H1 (cell line): ENCODE measurements at regions not wholly inside any gene's neighbourhood (a gene's known extent, or its start where the extent isn't known, plus 50 kb on each side); places are given as distances from the start of the nearest gene placed in this dataset.

ENCODE experiments used
- CTCF ChIA-PET: fragments of 300-600 bp; sonication (Branson Sonifier 250); formaldehyde crosslinking; loops from one replicate; lab custom pipeline; 2021; ENCODE audit not compliant: partially characterized antibody; lab: Charles Lee
- POLR2A ChIA-PET: fragments of 300-600 bp; sonication (Branson Sonifier 250); formaldehyde crosslinking; loops from one replicate; lab custom pipeline; 2021; ENCODE audit warnings: inconsistent platforms; ENCODE audit not compliant: partially characterized antibody; lab: Charles Lee
- DNase-seq, 2 experiments: peaks; one replicate each; pipeline versions ENCODE4 v3.0.0 to v3.0.0-alpha.2; 2010 to 2022; ENCODE audit warnings: low spot score in 2 of 2, low read depth in 1 of 2, mixed read lengths in 1 of 2
- FAIRE-seq: peaks from 2 replicates; lab custom pipeline; 2011; peaks lifted over from hg19 to GRCh38; lab: Jason Lieb, UNC
- H2AFZ ChIP-seq: 2 replicates; pipeline ENCODE4 v1.8.1; 2012; ENCODE audit warnings: low read length, inconsistent platforms
- H2AK5ac ChIP-seq: 2 replicates; pipeline ENCODE4 v1.6.1; 2013; ENCODE audit warnings: low read depth, low read length
- H2BK120ac ChIP-seq: replicated peaks from 2 replicates; pipeline ENCODE3; 2013; ENCODE audit warnings: low read depth, low read length, inconsistent platforms
- H2BK12ac ChIP-seq: 2 replicates; pipeline ENCODE4 v1.6.1; 2013; ENCODE audit warnings: low read depth, low read length
- H2BK15ac ChIP-seq: 2 replicates; pipeline ENCODE4 v1.6.1; 2013; ENCODE audit warnings: low read length
- H2BK20ac ChIP-seq: 2 replicates; pipeline ENCODE4 v1.6.1; 2013; ENCODE audit warnings: low read length
- H2BK5ac ChIP-seq: 2 replicates; pipeline ENCODE4 v1.6.1; 2013; ENCODE audit warnings: low read depth, low read length
- H3K14ac ChIP-seq: 2 replicates; pipeline ENCODE4 v1.6.1; 2013; ENCODE audit warnings: inconsistent platforms; ENCODE audit not compliant: insufficient read length
- H3K18ac ChIP-seq: 2 replicates; pipeline ENCODE4 v1.6.1; 2013; ENCODE audit warnings: low read length; ENCODE audit errors: extremely low read depth
- H3K23ac ChIP-seq: 2 replicates; pipeline ENCODE4 v1.6.1; 2013; ENCODE audit warnings: inconsistent platforms; ENCODE audit not compliant: insufficient read length
- H3K23me2 ChIP-seq: 2 replicates; pipeline ENCODE4 v1.6.1; 2013; ENCODE audit warnings: low read depth, low read length
- H3K27ac ChIP-seq: 2 replicates; pipeline ENCODE4 v1.6.1; 2011; ENCODE audit warnings: low read depth, low read length, inconsistent platforms
- H3K27me3 ChIP-seq, 4 experiments: replicated peaks in 1 of 4; 1 replicate in 1 of 4; 2 replicates in 3 of 4; pipeline versions ENCODE4 v1.6.1 to v1.8.1; 2011 to 2013; ENCODE audit warnings: low read length in 3 of 4, mild to moderate bottlenecking in 3 of 4, inconsistent platforms in 2 of 4, mixed read lengths in 2 of 4, moderate library complexity in 1 of 4; ENCODE audit not compliant: control insufficient read depth in 3 of 4, insufficient read depth in 3 of 4; ENCODE audit errors: extremely low read depth in 1 of 4
- H3K36me3 ChIP-seq, 4 experiments: 2 replicates each; pipeline versions ENCODE4 v1.6.1 to v1.8.1; 2011 to 2013; ENCODE audit warnings: mild to moderate bottlenecking in 4 of 4, low read length in 3 of 4, moderate library complexity in 2 of 4, control low read depth in 1 of 4, inconsistent platforms in 1 of 4; ENCODE audit not compliant: insufficient read depth in 4 of 4, control insufficient read depth in 2 of 4
- H3K4ac ChIP-seq: replicated peaks from 2 replicates; pipeline ENCODE3; 2013; ENCODE audit warnings: low read length, low read depth, mixed read lengths, inconsistent platforms; ENCODE audit not compliant: insufficient read length
- H3K4me1 ChIP-seq, 4 experiments: replicated peaks in 1 of 4; 1 replicate in 1 of 4; 2 replicates in 3 of 4; pipeline versions ENCODE4 v1.6.1 to v1.8.1; 2011 to 2013; ENCODE audit warnings: low read length in 3 of 4, inconsistent platforms in 2 of 4, mixed read lengths in 1 of 4; ENCODE audit not compliant: insufficient read depth in 4 of 4, control insufficient read depth in 3 of 4
- H3K4me2 ChIP-seq, 2 experiments: 2 replicates each; pipeline versions ENCODE4 v1.6.1 to v1.8.1; 2011 to 2013; ENCODE audit warnings: low read depth in 2 of 2, low read length in 2 of 2, control low read depth in 1 of 2, inconsistent platforms in 1 of 2, mild to moderate bottlenecking in 1 of 2; ENCODE audit not compliant: insufficient read depth in 1 of 2
- H3K4me3 ChIP-seq, 4 experiments: fragments of 200-600, 300-600 bp in 1 of 4; sonication (generic), shearing (Covaris generic), sonication (Bioruptor Twin) in 1 of 4; 2 replicates each; pipeline versions ENCODE4 v1.5.1 to v1.8.1; 2011 to 2016; ENCODE audit warnings: low read length in 4 of 4, low read depth in 3 of 4, control low read depth in 2 of 4, inconsistent platforms in 2 of 4, mild to moderate bottlenecking in 2 of 4, mixed read lengths in 1 of 4, moderate library complexity in 1 of 4; ENCODE audit not compliant: insufficient read depth in 2 of 4; ENCODE audit errors: extremely low read depth in 1 of 4
- H3K56ac ChIP-seq: replicated peaks from 2 replicates; pipeline ENCODE3; 2013; ENCODE audit warnings: low read depth, mild to moderate bottlenecking, mixed read lengths, low read length, inconsistent platforms; ENCODE audit not compliant: insufficient read length
- H3K79me1 ChIP-seq: 2 replicates; pipeline ENCODE4 v1.6.1; 2013; ENCODE audit warnings: low read depth, low read length, control low read depth
- H3K79me2 ChIP-seq, 2 experiments: 2 replicates each; pipeline versions ENCODE4 v1.6.1 to v1.8.1; 2012 to 2013; ENCODE audit warnings: low read length in 2 of 2, mild to moderate bottlenecking in 2 of 2, inconsistent platforms in 1 of 2; ENCODE audit not compliant: insufficient read depth in 2 of 2, control insufficient read depth in 1 of 2
- H3K9ac ChIP-seq, 4 experiments: replicated peaks in 1 of 4; 1 replicate in 1 of 4; 2 replicates in 3 of 4; pipeline versions ENCODE4 v1.6.1 to v1.8.1; 2011 to 2013; ENCODE audit warnings: low read depth in 3 of 4, low read length in 3 of 4, control low read depth in 2 of 4, mild to moderate bottlenecking in 2 of 4, moderate library complexity in 2 of 4, inconsistent platforms in 1 of 4; ENCODE audit errors: extremely low read depth in 1 of 4
- H3K9me3 ChIP-seq, 2 experiments: 2 replicates each; pipeline versions ENCODE4 v1.6.1 to v1.8.1; 2012 to 2013; ENCODE audit warnings: mild to moderate bottlenecking in 2 of 2, moderate library complexity in 2 of 2, control low read depth in 1 of 2, inconsistent platforms in 1 of 2, low read depth in 1 of 2, low read length in 1 of 2, mixed read lengths in 1 of 2; ENCODE audit not compliant: insufficient read depth in 2 of 2
- H4K20me1 ChIP-seq, 2 experiments: replicated peaks in 1 of 2; 2 replicates each; pipeline versions ENCODE3 to v1.8.1; 2011 to 2013; ENCODE audit warnings: inconsistent platforms in 2 of 2, low read length in 2 of 2, mild to moderate bottlenecking in 1 of 2; ENCODE audit not compliant: insufficient read depth in 2 of 2, control insufficient read depth in 1 of 2
- H4K5ac ChIP-seq: 2 replicates; pipeline ENCODE4 v1.6.1; 2013; ENCODE audit warnings: low read length, low read depth, mixed read lengths, inconsistent platforms; ENCODE audit not compliant: insufficient read length
- H4K8ac ChIP-seq: 2 replicates; pipeline ENCODE4 v1.8.0; 2013; ENCODE audit warnings: mild to moderate bottlenecking, moderate library complexity, low read length, inconsistent platforms; ENCODE audit not compliant: insufficient read depth; ENCODE audit errors: extremely low read depth
- H4K91ac ChIP-seq: replicated peaks from 2 replicates; pipeline ENCODE3; 2013; ENCODE audit warnings: low read length, mixed read lengths, inconsistent platforms; ENCODE audit not compliant: insufficient read length
- BCL11A ChIP-seq, 2 experiments: IDR thresholded peaks; one replicate each; pipeline ENCODE4 v1.6.1; 2011; ENCODE audit warnings: low read depth in 2 of 2, low read length in 2 of 2, mild to moderate bottlenecking in 2 of 2
- CHD1 ChIP-seq: IDR thresholded peaks from 2 replicates; pipeline ENCODE4 v1.6.1; 2012; ENCODE audit warnings: low read depth, low read length, improper control_type of control experiment
- CREB1 ChIP-seq: IDR thresholded peaks from 2 replicates; pipeline ENCODE4 v1.6.1; 2012; ENCODE audit warnings: inconsistent platforms
- CTCF ChIP-seq, 3 experiments: IDR thresholded peaks; 1 replicate in 2 of 3; 2 replicates in 1 of 3; pipeline versions ENCODE4 v1.5.1 to v1.6.1; 2011; ENCODE audit warnings: low read length in 3 of 3, mild to moderate bottlenecking in 3 of 3, inconsistent platforms in 2 of 3, low read depth in 1 of 3, moderate library complexity in 1 of 3; ENCODE audit not compliant: insufficient read depth in 1 of 3; ENCODE audit errors: control extremely low read depth in 1 of 3
- E2F6 ChIP-seq: IDR thresholded peaks from 2 replicates; pipeline ENCODE4 v1.6.1; 2012; ENCODE audit warnings: inconsistent platforms
- GABPA ChIP-seq: IDR thresholded peaks from 2 replicates; pipeline ENCODE4 v1.6.1; 2011; ENCODE audit warnings: mild to moderate bottlenecking, low read length, moderate library complexity, borderline replicate concordance; ENCODE audit not compliant: insufficient read depth
- GTF2F1 ChIP-seq: IDR thresholded peaks from 2 replicates; pipeline ENCODE4 v1.6.1; 2012; ENCODE audit warnings: low read depth, low read length, improper control_type of control experiment, borderline replicate concordance
- HDAC2 ChIP-seq, 2 experiments: fragments of 300-600 bp in 1 of 2; sonication (generic) in 1 of 2; IDR thresholded peaks; 2 replicates each; pipeline ENCODE4 v1.6.1; 2011 to 2012; ENCODE audit warnings: low read depth in 2 of 2, low read length in 2 of 2, mild to moderate bottlenecking in 2 of 2, moderate library complexity in 2 of 2, borderline replicate concordance in 1 of 2, inconsistent platforms in 1 of 2
- HDAC6 ChIP-seq: IDR thresholded peaks from one replicate; pipeline ENCODE4 v1.7.1; 2012; ENCODE audit warnings: low read depth, mild to moderate bottlenecking, inconsistent platforms, low read length, moderate library complexity
- JUND ChIP-seq: IDR thresholded peaks from 2 replicates; pipeline ENCODE4 v1.6.1; 2011; ENCODE audit warnings: mild to moderate bottlenecking, improper control_type of control experiment, low read length
- NRF1 ChIP-seq: IDR thresholded peaks from 2 replicates; pipeline ENCODE4 v1.6.1; 2011; ENCODE audit warnings: mild to moderate bottlenecking, low read depth, low read length, improper control_type of control experiment
- SIRT6 ChIP-seq: IDR thresholded peaks from one replicate; pipeline ENCODE4 v1.7.1; 2012; ENCODE audit warnings: low read length, inconsistent platforms
- SP2 ChIP-seq: IDR thresholded peaks from 2 replicates; pipeline ENCODE4 v1.6.1; 2012; ENCODE audit warnings: mild to moderate bottlenecking, low read length, inconsistent platforms
- WGBS, 2 experiments: shearing (Covaris generic) in 1 of 2; methylation state at CpG; one replicate each; pipeline versions ENCODE4 v1.1.6 to v1.1.7; 2013 to 2015; ENCODE audit warnings: low lambda C conversion rate in 2 of 2, mixed read lengths in 2 of 2, inconsistent platforms in 1 of 2, low coverage in 1 of 2, missing lambda C conversion rate in 1 of 2; ENCODE audit not compliant: insufficient replicate concordance in 2 of 2, insufficient coverage in 1 of 2, insufficient read length in 1 of 2; ENCODE audit errors: extremely low coverage in 1 of 2, missing lambda C conversion rate in 1 of 2; 5-methylcytosine and 5-hydroxymethylcytosine counted together

GRCh38 chr22:47551431-47551775 lies 789.0 kb downstream of the TBC1D22A start:
- Histone ChIP-seq H2BK12ac (no peak overlapping the region), H4K8ac (no peak overlapping the region), H3K27ac (no peak overlapping the region), H4K5ac (no peak overlapping the region), H4K91ac (no peak overlapping the region), H2AFZ (no peak overlapping the region), H3K4me2 (no peak overlapping the region), H3K27me3 (no peaks in the 10 kb centered on the region), H3K9ac (no peak overlapping the region), H3K23me2 (no peaks in the 10 kb centered on the region), H3K18ac (no peak overlapping the region), H3K79me2 (no peaks in the 10 kb centered on the region), H4K20me1 (no peaks in the 10 kb centered on the region), H3K79me1 (no peaks in the 10 kb centered on the region), H3K4me3 (no peak overlapping the region), H2AK5ac (no peak overlapping the region), H3K4me1 (no peaks in the 10 kb centered on the region), H2BK120ac (no peak overlapping the region), H3K4ac (no peak overlapping the region), H2BK5ac (no peak overlapping the region), H3K56ac (no peak overlapping the region), H3K23ac (no peak overlapping the region), H2BK20ac (no peak overlapping the region), H3K14ac (no peak overlapping the region), H3K9me3 (peaks cover 63 to 85% of the 10 kb centered on the region in 2 experiments), H2BK15ac (no peak overlapping the region), H3K36me3 (no peaks in the 10 kb centered on the region)
- POLR2A ChIA-PET = no interaction called here
- CTCF ChIA-PET = no interaction called here
- 84% methylated on average over 7 of the region's 7 CpGs; no CpG with 5 or more reads in 1 of the 2 experiments for WGBS, 2 experiments
- FAIRE-seq (no peak), DNase-seq (no peak)
- TF ChIP-seq BCL11A (IDR thresholded peaks at IDR 0.05; ENCODE audit: low read depth in 2 of 2, low read length in 2 of 2) (no peak), HDAC6 (no peak), HDAC2 (IDR thresholded peaks at IDR 0.05; ENCODE audit: borderline replicate concordance in 1 of 2, low read depth in 2 of 2, low read length in 2 of 2) (no peak), CREB1 (no peak), CHD1 (no peak), CTCF (IDR thresholded peaks at IDR 0.05; ENCODE audit: control extremely low read depth in 1 of 3, insufficient read depth in 1 of 3, low read depth in 1 of 3, low read length in 3 of 3) (no peak), E2F6 (no peak), GTF2F1 (no peak), GABPA (no peak), JUND (no peak), NRF1 (no peak), SP2 (no peak), SIRT6 (no peak)
